Renal cortical epithelial cell (primary cell): ENCODE measurements at regions not wholly inside any gene's neighbourhood (a gene's known extent, or its start where the extent isn't known, plus 50 kb on each side); places are given as distances from the start of the nearest gene placed in this dataset.

Experiments used
- DNase-seq: peaks from one replicate; pipeline ENCODE4 v3.0.0-alpha.2; 2011; ENCODE audit warnings: low read depth

- DNase-seq, result peak; percentile 83
Observed at GRCh38 chr2:176729706-176730569, 460.7 kb downstream of the MTX2 start.

GRCh38 chr2:176732780-176733179 lies 463.5 kb downstream of the MTX2 start:
- DNase-seq, result no peak

GRCh38 chr2:176733698-176734430 lies 464.6 kb downstream of the MTX2 start:
- no peak for DNase-seq

GRCh38 chr2:176734868-176735267 lies 465.6 kb downstream of the MTX2 start:
- DNase-seq, result no peak

- DNase-seq, result no peak
Observed at GRCh38 chr2:176742271-176742670, 470.3 kb upstream of the HNRNPA3 start.

- no peak for DNase-seq
Observed at GRCh38 chr2:176743671-176744070, 468.9 kb upstream of the HNRNPA3 start.

GRCh38 chr2:176744146-176744545 lies 468.4 kb upstream of the HNRNPA3 start:
- DNase-seq, result no peak

GRCh38 chr2:176745543-176746200 lies 466.9 kb upstream of the HNRNPA3 start:
- DNase-seq, result peak; percentile 7

GRCh38 chr2:176746411-176746810 lies 466.2 kb upstream of the HNRNPA3 start:
- no peak for DNase-seq

GRCh38 chr2:176747506-176747905 lies 465.1 kb upstream of the HNRNPA3 start:
- no peak for DNase-seq

- no peak for DNase-seq
Observed at GRCh38 chr2:176747928-176748327, 464.7 kb upstream of the HNRNPA3 start.

GRCh38 chr2:176748662-176749061 lies 463.9 kb upstream of the HNRNPA3 start:
- no peak for DNase-seq

- no peak for DNase-seq
Observed at GRCh38 chr2:176751314-176752227, 461.0 kb upstream of the HNRNPA3 start.

- DNase-seq, result no peak
Observed at GRCh38 chr2:176752295-176752694, 460.3 kb upstream of the HNRNPA3 start.

- no peak for DNase-seq
Observed at GRCh38 chr2:176753205-176753604, 459.4 kb upstream of the HNRNPA3 start.

GRCh38 chr2:176753752-176754474 lies 458.7 kb upstream of the HNRNPA3 start:
- DNase-seq, result peak; percentile 42

- DNase-seq, result peak; percentile 84
Observed at GRCh38 chr2:176755537-176756135, 457.0 kb upstream of the HNRNPA3 start.

GRCh38 chr2:176758426-176758825 lies 454.2 kb upstream of the HNRNPA3 start:
- no peak for DNase-seq

- DNase-seq, result no peak
Observed at GRCh38 chr2:176760439-176760838, 452.2 kb upstream of the HNRNPA3 start.

GRCh38 chr2:176763130-176763529 lies 449.5 kb upstream of the HNRNPA3 start:
- DNase-seq, result no peak
